Dermis blood vessel endothelial cell (primary cell): ENCODE measurements at regions not wholly inside any gene's neighbourhood (a gene's known extent, or its start where the extent isn't known, plus 50 kb on each side); places are given as distances from the start of the nearest gene placed in this dataset.

Experiments
- DNase-seq: peaks from one replicate; pipeline ENCODE4 v3.0.0; 2010

- DNase-seq: no peak
Observed at GRCh38 chr5:81855591-81855990, 104.7 kb upstream of the SSBP2 start.

DNA sequence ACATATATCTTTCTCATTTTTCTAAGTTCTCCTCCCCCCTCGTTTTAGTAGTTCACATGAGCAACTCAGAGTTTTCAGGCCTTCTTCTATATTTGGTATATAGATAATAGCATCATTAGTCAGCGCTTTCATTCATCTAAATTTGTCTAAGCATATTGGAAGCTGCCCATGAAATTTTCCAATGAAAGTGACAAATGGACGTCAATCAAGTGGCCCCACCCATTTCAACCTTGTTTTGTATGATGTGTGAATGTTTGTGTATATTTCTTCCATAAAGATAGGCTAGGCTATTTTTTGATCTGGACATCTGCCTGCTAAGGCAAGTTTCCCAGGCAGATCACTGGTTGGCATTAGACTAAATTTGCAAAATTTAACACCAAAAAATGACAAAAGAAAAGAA lies 104.0 kb upstream of the SSBP2 start:
- DNase-seq: no peak

DNA sequence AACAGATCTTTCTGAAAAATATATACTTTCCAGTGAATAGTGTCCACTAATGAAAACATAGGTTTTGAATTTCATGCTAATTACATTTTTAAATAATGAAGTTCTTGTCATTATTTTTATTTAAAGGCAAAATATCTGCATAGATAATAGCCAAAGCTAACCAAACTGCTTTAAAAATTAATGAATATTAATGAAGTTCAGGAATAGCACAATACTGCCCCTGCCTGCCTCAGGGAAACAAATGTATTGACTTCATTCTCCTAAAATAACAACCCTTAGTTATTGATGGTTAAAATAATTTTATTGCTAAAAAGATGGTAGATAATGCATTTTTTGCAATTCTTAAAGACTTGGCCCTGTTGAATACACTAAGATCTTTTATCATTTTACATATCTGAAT lies 103.6 kb upstream of the SSBP2 start:
- DNase-seq: peak; percentile 13

DNA sequence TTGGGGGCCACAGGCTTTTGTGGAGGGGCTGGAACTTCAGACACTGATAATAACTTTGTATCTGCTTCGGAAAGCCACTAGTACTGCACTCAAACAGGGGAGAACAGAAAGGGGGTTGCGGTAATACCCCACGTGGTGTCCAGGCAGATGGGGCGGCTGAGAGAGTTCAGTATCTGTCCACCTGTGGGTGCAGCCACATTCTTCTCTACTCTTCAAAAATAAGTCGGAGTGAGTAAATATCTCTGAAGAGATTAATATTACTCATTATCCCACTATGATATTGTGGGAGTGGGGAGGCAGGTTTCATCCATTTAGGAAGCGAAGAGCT lies 102.1 kb upstream of the SSBP2 start:
- DNase-seq: no peak

GRCh38 chr5:81852291-81853029 lies 101.6 kb upstream of the SSBP2 start:
- DNase-seq: peak; percentile 5

DNA sequence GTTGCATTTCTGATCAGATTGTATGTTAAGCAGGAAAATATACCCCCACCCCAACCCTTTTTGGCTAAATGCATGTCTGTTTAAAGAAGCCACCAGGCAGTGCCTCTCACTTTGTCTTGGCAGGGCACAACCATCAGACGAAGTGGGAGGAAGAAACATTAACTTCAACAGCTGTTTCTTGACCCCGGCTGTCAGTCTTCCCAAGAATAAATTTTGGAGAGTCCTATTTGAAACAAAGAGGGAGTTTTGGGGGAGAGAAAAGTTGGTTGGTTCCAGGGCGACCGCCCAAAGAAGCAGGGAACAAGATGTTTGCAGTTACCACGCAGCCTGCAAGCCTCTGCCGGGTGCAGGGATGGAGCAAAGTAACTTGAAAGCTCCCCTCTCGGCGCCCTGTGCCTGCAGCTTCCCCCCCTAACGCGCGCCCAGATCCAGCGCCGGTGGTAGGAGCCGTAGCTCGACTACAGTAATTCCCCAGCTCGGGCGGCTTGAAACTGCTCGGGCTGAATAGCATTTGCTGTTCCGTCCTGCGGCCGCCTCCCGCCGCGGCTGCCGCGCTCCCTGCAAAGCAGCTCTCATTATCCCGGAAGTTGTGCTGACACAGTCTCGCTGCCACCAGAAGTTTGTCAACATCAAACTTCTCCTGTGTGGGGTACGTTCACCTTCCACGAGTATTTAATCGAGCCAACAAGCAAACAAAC lies 100.7 kb upstream of the SSBP2 start:
- peak; percentile 95 for DNase-seq

GRCh38 chr5:81850501-81851357 lies 99.8 kb upstream of the SSBP2 start:
- DNase-seq: no peak

DNA sequence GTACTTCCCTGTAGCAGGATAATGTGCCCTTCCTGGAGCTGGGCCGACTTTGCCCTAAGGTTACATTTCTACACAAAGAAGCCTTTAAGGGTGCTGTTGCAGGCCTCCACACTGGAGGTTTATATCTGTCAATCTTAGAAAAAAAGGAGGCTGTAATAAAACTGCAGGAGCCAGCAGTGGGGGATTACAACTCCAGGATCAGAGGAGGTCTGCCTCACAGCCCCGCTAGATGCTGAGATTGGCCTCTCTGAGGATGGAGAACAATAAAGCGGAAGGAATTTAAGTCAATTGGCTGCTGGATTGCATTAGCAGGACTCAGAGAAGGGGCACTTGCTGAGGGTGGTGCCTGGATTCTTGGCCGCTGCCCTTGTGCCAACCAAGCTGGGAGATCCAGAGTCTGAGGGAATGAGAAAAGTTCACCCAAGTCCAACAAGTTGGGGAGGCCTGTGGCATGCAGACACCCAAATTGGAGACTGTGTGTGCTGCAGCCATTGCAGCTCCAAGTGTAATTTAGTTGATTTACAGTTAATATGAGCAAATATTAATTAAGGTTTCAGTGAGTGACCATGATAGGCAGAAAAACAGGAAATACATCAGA lies 99.0 kb upstream of the SSBP2 start:
- DNase-seq: no peak

- peak; percentile 25 for DNase-seq
Observed at GRCh38 chr5:81848362-81848880, 97.5 kb upstream of the SSBP2 start.

DNA sequence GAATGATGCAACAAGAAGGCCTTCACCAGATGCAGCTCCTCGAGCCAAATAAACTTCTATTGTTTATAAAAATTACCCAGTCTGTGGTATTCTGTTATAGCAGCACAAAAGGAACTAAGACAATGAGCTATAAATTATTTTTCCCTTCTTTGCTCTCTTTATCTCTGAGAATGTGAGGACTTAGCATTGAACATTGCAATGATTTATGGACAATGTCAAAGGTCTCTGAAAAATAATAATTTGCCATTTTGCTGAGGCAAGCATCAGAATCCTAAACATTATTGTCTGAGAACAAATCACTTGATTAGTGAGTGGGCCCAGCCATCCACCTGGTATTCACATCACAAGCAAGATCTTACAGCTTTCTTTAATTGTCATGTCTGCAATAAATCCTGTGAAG lies 95.4 kb upstream of the SSBP2 start:
- DNase-seq: no peak

DNA sequence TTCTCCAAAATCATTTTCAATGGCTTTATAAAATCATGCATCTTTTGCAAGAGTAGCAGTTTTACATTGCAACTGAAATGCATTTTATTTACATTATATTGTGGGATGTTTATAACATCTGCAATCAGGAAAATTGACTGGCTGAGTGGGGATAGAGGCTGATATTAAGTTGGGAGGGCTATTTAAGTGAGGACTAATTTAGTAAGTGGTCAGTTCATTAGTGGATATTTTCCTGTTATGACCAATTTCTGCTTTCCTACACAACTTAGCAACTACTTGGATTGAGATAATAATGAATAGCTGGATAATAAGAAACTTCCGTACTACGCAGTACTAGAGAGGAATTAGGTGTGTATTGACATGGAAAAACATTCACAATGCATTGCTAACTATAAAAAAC lies 92.9 kb upstream of the SSBP2 start:
- no peak for DNase-seq

DNA sequence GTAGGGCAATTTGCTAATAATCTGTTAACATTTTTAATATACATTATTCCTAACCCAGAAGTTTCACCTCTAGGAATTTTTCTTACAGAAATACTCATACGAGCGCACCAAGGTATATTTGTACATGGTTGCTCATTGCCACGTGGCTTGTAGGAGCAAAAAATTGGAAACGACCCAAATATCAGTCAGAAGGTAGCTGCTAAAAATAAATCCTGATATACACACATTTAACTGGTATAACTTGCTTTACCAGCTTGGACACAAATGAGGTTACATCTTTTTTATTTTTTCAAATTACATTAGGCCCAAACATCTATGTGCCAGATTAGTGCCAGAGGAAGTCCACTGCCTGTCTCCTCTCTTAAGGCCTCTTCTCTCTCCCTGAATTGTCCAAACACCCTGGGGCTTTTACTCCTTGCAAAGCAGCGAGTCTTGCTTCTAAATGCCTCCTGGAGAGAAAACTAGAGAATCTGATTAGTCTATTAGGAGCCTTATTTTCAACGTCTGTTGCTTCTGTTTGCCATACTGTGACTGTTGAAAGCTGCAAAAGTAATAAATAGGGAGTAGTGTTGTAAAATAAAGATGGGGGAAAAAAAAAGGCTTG lies 92.0 kb upstream of the SSBP2 start:
- DNase-seq: no peak

GRCh38 chr5:81839034-81839433 lies 88.1 kb upstream of the SSBP2 start:
- no peak for DNase-seq

DNA sequence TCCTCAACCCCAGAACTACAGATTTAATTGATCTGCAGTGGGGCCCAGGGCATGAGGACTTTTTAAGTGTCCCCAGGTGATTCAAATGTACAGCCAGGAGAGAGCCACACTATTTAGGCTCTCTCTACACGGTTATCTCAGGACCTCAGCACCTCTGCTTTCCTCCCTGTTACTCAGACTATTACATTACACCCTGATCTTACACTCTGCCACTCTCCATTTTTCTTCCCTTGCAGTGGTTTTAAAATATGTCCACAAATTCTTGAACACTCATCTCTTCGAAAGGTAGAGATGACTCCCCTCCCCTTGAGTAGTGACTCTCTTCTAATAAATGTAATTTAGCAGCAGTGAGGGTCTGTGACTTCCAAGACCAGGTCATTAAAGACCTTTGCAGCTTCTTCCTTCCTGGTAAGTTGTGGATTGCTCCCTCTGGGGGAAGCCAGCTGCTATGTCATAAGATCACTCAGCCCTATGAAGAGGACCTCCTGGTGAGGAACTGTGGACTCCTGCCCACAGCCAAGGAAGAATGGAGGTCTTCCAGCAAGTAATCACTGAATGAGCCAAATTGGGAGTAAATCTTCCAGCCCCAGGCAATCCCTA lies 87.5 kb upstream of the SSBP2 start:
- DNase-seq: peak; percentile 56

DNA sequence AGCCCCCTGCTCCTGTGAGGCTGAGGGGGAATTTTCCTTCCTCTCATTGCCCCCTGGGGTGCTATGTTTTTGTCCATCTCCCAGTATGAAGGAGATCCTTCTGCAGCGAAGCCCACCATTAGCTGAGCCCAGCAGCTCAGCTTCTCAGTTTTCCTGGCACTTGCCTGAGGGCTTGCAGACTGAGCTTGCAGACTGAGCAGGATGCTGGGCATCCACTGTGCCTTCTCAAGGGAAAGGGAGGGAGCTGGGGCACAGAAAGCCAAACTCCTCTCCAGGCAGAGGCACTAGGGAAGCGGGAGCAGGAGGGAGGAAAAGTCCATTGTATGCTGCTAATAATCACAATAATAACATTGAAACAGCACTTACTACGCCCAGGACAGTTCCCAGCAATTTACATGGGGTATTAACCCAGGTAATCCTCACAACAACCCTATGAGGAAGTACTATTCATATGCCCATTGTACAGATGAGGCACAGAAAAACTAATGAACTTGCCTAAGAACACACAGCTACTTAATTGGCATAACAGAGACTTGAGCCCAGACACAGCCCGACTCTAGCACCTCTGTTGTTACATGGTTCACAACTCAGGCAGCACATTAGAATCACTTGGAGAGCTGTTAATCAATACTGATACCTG lies 86.9 kb upstream of the SSBP2 start:
- DNase-seq: no peak

- no peak for DNase-seq
Observed at GRCh38 chr5:81835814-81836367, 85.0 kb upstream of the SSBP2 start.

DNA sequence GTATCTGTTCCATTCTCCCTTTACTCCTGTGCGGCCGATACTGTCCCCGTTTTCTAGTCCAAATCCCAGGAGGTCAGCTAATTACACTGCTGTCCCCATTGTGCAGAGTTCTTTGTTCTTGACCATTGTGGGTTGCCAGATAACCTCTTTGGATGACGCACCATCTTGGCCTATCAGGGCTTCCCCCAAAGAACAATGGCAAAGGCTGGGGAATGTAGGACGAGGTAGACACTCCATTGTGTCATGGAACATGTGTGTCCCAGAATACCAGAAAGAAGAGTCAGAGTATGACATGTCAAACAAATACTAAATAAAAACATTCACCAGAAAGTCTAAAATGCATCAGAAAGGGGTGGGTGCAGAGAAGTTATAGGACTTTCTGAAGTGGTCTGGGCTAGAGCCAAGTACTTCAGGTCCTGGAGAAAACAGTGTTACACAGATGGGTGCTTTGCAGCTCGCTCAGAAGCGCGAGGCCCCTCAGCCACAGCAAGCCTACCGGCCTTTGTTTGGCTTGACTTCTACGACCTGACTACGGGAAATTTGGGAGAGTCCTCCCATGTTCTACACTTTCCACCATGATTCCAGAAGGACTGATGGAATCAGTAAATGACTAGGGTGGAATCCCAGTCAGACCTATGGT lies 83.2 kb upstream of the SSBP2 start:
- DNase-seq: no peak

- DNase-seq: no peak
Observed at GRCh38 chr5:81830596-81830995, 79.7 kb upstream of the SSBP2 start.

DNA sequence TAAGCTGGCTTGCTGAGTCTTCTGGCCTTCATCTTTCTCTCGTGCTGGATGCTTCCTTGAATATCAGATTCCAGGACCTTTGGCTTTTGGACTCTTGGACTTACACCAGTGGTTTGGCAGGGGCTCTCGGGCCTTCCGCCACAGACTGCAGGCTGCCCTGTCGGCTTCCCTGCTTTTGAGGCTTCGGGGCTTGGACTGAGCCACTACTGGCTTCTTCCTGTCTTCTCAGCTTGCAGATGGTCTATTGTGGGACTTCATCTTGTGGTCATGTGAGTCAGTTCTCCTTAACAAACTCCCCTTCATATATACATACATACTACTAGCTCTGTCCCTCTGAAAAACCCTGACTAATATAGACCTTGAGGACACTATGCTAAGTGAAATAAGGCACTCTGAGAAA lies 78.3 kb upstream of the SSBP2 start:
- DNase-seq: no peak

DNA sequence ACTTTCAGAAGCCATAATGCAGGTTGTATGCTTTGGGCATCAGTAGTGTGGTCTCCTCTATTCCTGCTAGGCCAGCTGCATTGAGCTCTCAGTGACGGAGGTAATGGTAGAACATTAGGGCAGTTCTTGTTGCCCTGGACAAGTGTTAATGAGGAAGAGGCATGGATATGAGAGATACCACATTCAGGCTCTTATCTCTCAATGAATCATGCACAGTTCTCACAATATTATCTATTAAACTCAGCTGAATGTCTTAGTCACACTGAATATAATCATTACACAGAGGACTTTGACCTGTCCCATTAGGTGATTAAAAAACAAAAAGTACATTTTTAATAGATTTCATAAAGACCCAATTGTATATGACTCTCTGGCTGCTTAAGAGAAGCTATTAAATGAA lies 76.6 kb upstream of the SSBP2 start:
- DNase-seq: no peak

DNA sequence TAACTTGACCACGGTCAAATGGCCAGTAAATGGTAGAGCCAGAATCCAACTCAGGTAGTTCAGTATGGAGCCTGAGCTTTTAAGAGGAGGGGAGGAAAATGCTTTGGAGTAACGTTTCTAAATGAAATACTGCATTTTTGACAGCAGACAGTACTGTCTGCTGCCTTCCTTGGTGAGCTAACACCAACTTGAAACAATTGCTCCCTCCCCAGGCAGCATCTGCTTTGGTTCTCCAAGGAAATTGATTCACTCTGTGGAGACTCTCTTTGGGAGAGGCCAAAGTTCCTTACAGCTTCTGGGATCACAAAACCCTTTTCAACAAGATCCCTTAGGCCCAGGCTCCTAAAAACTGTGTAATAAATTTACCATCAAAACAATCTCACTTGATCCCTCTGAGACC lies 75.2 kb upstream of the SSBP2 start:
- DNase-seq: no peak
